ENCODE measurements at regions not wholly inside any gene's neighbourhood (a gene's known extent, or its start where the extent isn't known, plus 50 kb on each side); places are given as distances from the start of the nearest gene placed in this dataset.

- no peak for TF ChIP-seq CTCF (IDR thresholded peaks at IDR 0.05)
- TF ChIP-seq POLR2A (IDR thresholded peaks at IDR 0.05): no peak
- TF ChIP-seq POLR2AphosphoS5 (IDR thresholded peaks at IDR 0.05): no peak
- no peak for TF ChIP-seq EP300 (IDR thresholded peaks at IDR 0.05)
Measured at GRCh38 chr10:4623757-4624420, 202.1 kb upstream of the AKR1E2 start.

Data from sigmoid colon (tissue), 4 donors.